A549 (cell line): ENCODE measurements at regions not wholly inside any gene's neighbourhood (a gene's known extent, or its start where the extent isn't known, plus 50 kb on each side); places are given as distances from the start of the nearest gene placed in this dataset.
A peak's percentile ranks its signal among the peaks of the same experiment; 100 is the strongest.
"Not testable (repeated sequence)": the region's sequence is repeated elsewhere in the genome, so short reads cannot be mapped to it uniquely, and the experiment has no call there.

Experiments used
- ATAC-seq, 2 experiments: fragments of 200-7000 bp in 1 of 2; fragments of >200 bp in 1 of 2; cut with Nextera tagmentation in 1 of 2; cut with Tn5 transposase in 1 of 2; 3 replicates each; pipeline versions ENCODE4 v1.8.0 to v1.9.1; 2018 to 2020; ENCODE audit warnings: mild to moderate bottlenecking in 1 of 2, moderate library complexity in 1 of 2
- CTCF ChIA-PET: fragments of 300-600 bp; sonication (Branson Sonifier 250); formaldehyde crosslinking; extraction: SDS; loops from one replicate; lab custom pipeline; 2021; ENCODE audit warnings: antibody characterized with exemption, inconsistent platforms; lab: Yijun Ruan, JAX
- POLR2A ChIA-PET: fragments of 350-600 bp; formaldehyde crosslinking; extraction: SDS; loops from one replicate; lab custom pipeline; 2021; ENCODE audit warnings: antibody characterized with exemption, inconsistent platforms; lab: Yijun Ruan, JAX
- DNase-seq, 2 experiments: peaks; one replicate each; pipeline versions ENCODE4 v3.0.0 to v3.0.0-alpha.2; 2011 to 2016; ENCODE audit warnings: low read depth in 1 of 2, low spot score in 1 of 2
- FAIRE-seq: peaks from 2 replicates; lab custom pipeline; 2011; peaks lifted over from hg19 to GRCh38; lab: Jason Lieb, UNC
- H3K27ac ChIP-seq, 2 experiments: fragments of >200 bp; sonication (Bioruptor Twin); formaldehyde crosslinking; 3 replicates each; pipeline ENCODE4 v1.5.1; 2016 to 2017
- H3K4me1 ChIP-seq: fragments of >200 bp; sonication (Bioruptor Twin); formaldehyde crosslinking; 3 replicates; pipeline ENCODE4 v1.6.1; 2016
- H3K4me2 ChIP-seq: fragments of >200 bp; sonication (Bioruptor Twin); formaldehyde crosslinking; 3 replicates; pipeline ENCODE4 v1.6.1; 2016
- H3K4me3 ChIP-seq: fragments of >200 bp; sonication (Bioruptor Twin); formaldehyde crosslinking; 3 replicates; pipeline ENCODE4 v1.5.1; 2016
- H3K9me3 ChIP-seq: fragments of >200 bp; sonication (Bioruptor Twin); formaldehyde crosslinking; 3 replicates; pipeline ENCODE4 v1.6.1; 2016
- CBX8 ChIP-seq: fragments of 200-600 bp; sonication (generic); IDR thresholded peaks from 2 replicates; pipeline ENCODE4 v1.6.1; 2016
- CEBPB ChIP-seq, 2 experiments: fragments of >200 bp in 1 of 2; sonication (Bioruptor Twin) in 1 of 2; formaldehyde crosslinking in 1 of 2; IDR thresholded peaks; 2 replicates each; pipeline ENCODE4 v1.6.1; 2012 to 2016
- CHD2 ChIP-seq: fragments of 150-350 bp; IDR thresholded peaks from 2 replicates; pipeline ENCODE4 v1.6.1; 2014; ENCODE audit warnings: low read length; ENCODE audit not compliant: partially characterized antibody
- ESRRA ChIP-seq: fragments of 150-350 bp; IDR thresholded peaks from 2 replicates; pipeline ENCODE4 v1.6.1; 2014; ENCODE audit warnings: mild to moderate bottlenecking, low read length, borderline replicate concordance
- GATA3 ChIP-seq: IDR thresholded peaks from 2 replicates; pipeline ENCODE4 v1.6.1; 2012; ENCODE audit warnings: borderline replicate concordance
- HEYL ChIP-seq: fragments of 250-450 bp; sonication (Bioruptor Pico); IDR thresholded peaks from 2 replicates; pipeline ENCODE4 v1.8.0; 2021; ENCODE audit warnings: mild to moderate bottlenecking, moderate library complexity
- JUNB ChIP-seq: fragments of >200 bp; sonication (Bioruptor Twin); formaldehyde crosslinking; IDR thresholded peaks from 2 replicates; pipeline ENCODE4 v1.6.1; 2016
- MAFK ChIP-seq: fragments of 450-650 bp; IDR thresholded peaks from 2 replicates; pipeline ENCODE4 v1.6.1; 2014; ENCODE audit not compliant: partially characterized antibody
- MAZ ChIP-seq: fragments of 150-350 bp; IDR thresholded peaks from 2 replicates; pipeline ENCODE4 v1.6.1; 2014; ENCODE audit warnings: antibody characterized with exemption, low read depth, low read length, borderline replicate concordance
- MYC ChIP-seq: IDR thresholded peaks from 2 replicates; pipeline ENCODE4 v1.6.1; 2012; ENCODE audit warnings: mild to moderate bottlenecking, inconsistent platforms, low read length, improper control_type of control experiment, borderline replicate concordance
- PHF8 ChIP-seq: fragments of 200-600 bp; sonication (generic); IDR thresholded peaks from 2 replicates; pipeline ENCODE4 v1.6.1; 2016; ENCODE audit warnings: low read depth, mild to moderate bottlenecking, antibody characterized with exemption, moderate library complexity, borderline replicate concordance
- POLR2A ChIP-seq: IDR thresholded peaks from 2 replicates; pipeline ENCODE4 v1.6.1; 2012; ENCODE audit warnings: mild to moderate bottlenecking, low read length
- RFX5 ChIP-seq: fragments of 450-650 bp; IDR thresholded peaks from 2 replicates; pipeline ENCODE4 v1.7.1; 2014; ENCODE audit warnings: antibody characterized with exemption, mild to moderate bottlenecking, moderate library complexity
- SMC3 ChIP-seq: fragments of >200 bp; sonication (Bioruptor Twin); formaldehyde crosslinking; IDR thresholded peaks from 3 replicates; pipeline ENCODE4 v1.6.1; 2018; ENCODE audit warnings: inconsistent platforms
- ZFP36 ChIP-seq: fragments of 450-650 bp; IDR thresholded peaks from 2 replicates; pipeline ENCODE4 v1.6.1; 2014; ENCODE audit warnings: borderline replicate concordance; ENCODE audit not compliant: partially characterized antibody
- WGBS: methylation state at CpG from one replicate; pipeline ENCODE4 v1.1.6; 2017; ENCODE audit errors: missing lambda C conversion rate; 5-methylcytosine and 5-hydroxymethylcytosine counted together
- TF ChIP-seq, protein P1 (sequence below): IDR thresholded peaks from 2 replicates; pipeline ENCODE4 v1.6.1; 2012
- TF ChIP-seq, protein P2 (sequence below): fragments of 250-450 bp; sonication (Bioruptor Pico); IDR thresholded peaks from 2 replicates; pipeline ENCODE4 v1.5.0; 2020; ENCODE audit warnings: low read depth, mild to moderate bottlenecking, moderate library complexity
- TF ChIP-seq, protein P3 (sequence below): fragments of 150-350 bp; IDR thresholded peaks from 2 replicates; pipeline ENCODE4 v1.6.1; 2014; ENCODE audit warnings: low read depth, mild to moderate bottlenecking, low read length

DNA sequence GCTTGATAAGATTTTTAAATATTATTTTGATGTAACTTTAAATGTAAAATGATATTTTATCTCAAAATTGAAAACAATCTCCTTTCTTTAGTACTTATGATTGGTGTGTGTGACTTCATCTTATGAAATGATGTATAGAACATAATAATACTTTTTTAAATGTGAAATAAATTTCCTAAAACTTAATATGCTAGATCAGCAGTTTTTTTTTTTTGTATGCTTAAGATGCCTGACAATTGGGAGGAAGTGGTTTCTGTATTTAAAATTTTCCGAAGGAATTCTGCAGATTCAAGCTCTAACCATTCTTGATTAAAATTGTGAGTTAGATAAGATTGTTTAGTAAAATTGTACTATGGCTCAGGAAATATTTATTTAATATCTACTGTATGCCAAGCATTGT lies 154.9 kb downstream of the KDM5D start (continued):
- TF ChIP-seq, protein P1, sequence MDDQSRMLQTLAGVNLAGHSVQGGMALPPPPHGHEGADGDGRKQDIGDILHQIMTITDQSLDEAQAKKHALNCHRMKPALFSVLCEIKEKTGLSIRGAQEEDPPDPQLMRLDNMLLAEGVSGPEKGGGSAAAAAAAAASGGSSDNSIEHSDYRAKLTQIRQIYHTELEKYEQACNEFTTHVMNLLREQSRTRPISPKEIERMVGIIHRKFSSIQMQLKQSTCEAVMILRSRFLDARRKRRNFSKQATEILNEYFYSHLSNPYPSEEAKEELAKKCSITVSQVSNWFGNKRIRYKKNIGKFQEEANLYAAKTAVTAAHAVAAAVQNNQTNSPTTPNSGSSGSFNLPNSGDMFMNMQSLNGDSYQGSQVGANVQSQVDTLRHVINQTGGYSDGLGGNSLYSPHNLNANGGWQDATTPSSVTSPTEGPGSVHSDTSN = no peak

DNA sequence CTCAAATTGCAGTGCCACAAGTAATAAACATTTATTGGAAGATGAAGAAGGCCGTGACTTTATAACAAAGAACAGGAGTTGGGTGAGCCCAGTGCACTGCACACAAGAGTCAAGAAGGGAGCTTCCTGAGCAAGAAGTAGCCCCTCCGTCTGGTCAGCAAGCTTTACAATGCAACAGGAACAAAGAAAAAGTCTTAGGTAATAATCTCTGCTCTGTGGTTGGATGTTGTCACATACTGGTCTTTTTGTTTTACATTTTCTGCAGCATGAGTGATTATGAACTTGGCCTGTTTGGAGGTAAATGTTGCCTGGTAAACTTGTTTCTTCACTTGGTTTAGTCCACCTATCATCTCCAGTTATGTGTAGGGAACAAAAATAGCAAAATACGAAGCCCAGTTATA lies 157.2 kb downstream of the KDM5D start:
- ATAC-seq (no peak), FAIRE-seq (no peak), DNase-seq (no peak)
- no peak overlapping the region for H3K27ac ChIP-seq
- WGBS = 93% methylated on average over 3 of the region's 3 CpGs
- H3K4me3 ChIP-seq = no peak overlapping the region
- no peak overlapping the region for H3K4me2 ChIP-seq
- TF ChIP-seq CHD2 (no peak), JUNB (no peak), ZFP36 (no peak), PHF8 (no peak), MAFK (no peak)
- TF ChIP-seq, protein P2, sequence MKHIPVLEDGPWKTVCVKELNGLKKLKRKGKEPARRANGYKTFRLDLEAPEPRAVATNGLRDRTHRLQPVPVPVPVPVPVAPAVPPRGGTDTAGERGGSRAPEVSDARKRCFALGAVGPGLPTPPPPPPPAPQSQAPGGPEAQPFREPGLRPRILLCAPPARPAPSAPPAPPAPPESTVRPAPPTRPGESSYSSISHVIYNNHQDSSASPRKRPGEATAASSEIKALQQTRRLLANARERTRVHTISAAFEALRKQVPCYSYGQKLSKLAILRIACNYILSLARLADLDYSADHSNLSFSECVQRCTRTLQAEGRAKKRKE = no peak
- TF ChIP-seq, protein P3, sequence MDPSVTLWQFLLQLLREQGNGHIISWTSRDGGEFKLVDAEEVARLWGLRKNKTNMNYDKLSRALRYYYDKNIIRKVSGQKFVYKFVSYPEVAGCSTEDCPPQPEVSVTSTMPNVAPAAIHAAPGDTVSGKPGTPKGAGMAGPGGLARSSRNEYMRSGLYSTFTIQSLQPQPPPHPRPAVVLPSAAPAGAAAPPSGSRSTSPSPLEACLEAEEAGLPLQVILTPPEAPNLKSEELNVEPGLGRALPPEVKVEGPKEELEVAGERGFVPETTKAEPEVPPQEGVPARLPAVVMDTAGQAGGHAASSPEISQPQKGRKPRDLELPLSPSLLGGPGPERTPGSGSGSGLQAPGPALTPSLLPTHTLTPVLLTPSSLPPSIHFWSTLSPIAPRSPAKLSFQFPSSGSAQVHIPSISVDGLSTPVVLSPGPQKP = no peak
- ChIA-PET POLR2A (no interaction called here), CTCF (no interaction called here)
- no peaks in the 10 kb centered on the region for H3K9me3 ChIP-seq
- H3K4me1 ChIP-seq = peaks cover 8% of the 10 kb centered on the region; the same call in 2 of the 3 replicates

DNA sequence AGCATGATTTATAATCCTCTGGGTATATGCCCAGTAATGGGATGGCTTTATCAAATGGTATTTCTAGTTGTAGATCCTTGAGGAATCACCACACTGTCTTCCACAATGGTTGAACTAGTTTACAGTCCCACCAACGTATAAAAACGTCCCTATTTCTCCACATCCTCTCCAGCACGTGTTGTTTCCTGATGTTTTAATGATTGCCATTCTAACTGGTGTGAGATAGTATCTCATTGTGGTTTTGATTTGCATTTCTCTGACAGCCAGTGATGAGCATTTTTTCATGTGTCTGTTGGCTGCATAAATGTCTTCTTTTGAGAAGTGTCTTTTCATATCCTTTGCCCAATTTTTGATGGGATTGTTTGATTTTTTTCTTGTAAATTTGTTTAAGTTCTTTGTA lies 163.5 kb downstream of the KDM5D start:
- CTCF ChIA-PET, POLR2A ChIA-PET: not testable (repeated sequence)

DNA sequence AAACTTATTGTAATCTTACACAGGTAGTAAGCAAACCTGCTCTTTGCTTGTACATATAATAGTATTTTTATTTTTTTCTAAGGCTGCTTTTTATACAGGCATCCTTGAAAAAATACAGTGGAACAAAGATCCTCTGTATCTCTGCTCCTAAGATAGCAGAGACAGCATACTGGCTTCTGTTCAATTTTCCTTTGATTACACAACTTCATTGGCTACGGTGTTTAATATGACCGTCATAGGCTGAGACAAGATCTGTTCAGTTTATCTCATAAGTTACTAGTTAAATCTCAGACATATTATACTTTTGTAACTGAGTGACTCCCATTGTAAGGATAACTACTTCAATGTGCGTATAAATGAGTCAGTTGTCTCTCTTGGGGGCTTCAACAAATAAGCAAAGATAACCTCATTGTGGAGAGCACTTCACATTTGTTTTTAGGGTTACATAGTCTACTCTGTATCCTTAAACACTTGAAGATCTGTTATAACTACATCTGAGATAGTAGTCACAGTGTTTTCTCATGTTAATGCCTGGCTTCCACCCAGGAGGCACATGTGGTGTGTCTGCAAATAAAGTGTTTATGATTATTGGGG lies 166.1 kb downstream of the KDM5D start:
- ATAC-seq (no peak), DNase-seq (no peak), FAIRE-seq (no peak)
- no peak overlapping the region; a peak in 2 of 6 replicates for H3K27ac ChIP-seq
- POLR2A ChIA-PET = no interaction called here
- 63% methylated on average over 3 of the region's 3 CpGs for whole genome bisulfite sequencing
- no peaks in the 10 kb centered on the region for H3K9me3 ChIP-seq
- TF ChIP-seq SMC3 = no peak
- no peak for TF ChIP-seq HEYL (CRISPR knock-in tag)
- TF ChIP-seq POLR2A = no peak
- TF ChIP-seq MAZ = no peak
- TF ChIP-seq MYC = no peak
- TF ChIP-seq RFX5 = no peak
- TF ChIP-seq CBX8 = no peak
- no peak for TF ChIP-seq ESRRA
- CTCF ChIA-PET = no interaction called here
- H3K4me2 ChIP-seq = 0 out of 3 replicates have a peak overlapping the region, but pooled peaks have one; percentile 19
- peaks cover 7% of the 10 kb centered on the region; the same call in 2 of the 3 replicates for H3K4me1 ChIP-seq
- H3K4me3 ChIP-seq = no peak overlapping the region

More for the DNA sequence above, 163.5 kb downstream of the KDM5D start:
- H3K4me2 ChIP-seq, ATAC-seq, H3K27ac ChIP-seq, FAIRE-seq, H3K4me3 ChIP-seq, H3K4me1 ChIP-seq, H3K9me3 ChIP-seq, DNase-seq: not testable (repeated sequence)
- WGBS = 77% methylated on average over 3 of the region's 3 CpGs

DNA sequence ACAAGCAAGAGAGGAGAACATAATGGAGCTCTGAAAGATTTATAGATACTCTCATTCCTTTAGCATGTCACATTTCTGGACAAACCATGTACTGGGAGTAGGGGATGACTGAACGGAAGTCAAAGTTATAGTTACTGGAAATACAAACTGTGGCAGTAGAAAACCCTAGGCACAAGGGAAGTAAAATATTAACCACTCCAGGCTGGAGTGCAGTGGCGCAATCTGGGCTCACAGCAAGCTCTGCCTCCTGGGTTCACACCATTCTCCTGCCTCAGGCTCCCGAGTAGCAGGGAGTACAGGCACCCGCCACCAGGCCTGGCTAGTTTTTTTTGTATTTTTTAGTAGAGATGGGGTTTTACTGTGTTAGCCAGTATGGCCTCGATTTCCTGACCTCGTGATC lies 167.3 kb downstream of the KDM5D start:
- TF ChIP-seq CEBPB (IDR thresholded peaks at IDR 0.05) = 0 out of 4 replicates have a peak, but pooled peaks of 1 of the 2 experiments have one; percentile 6
- no peak for TF ChIP-seq ESRRA
- no peak for TF ChIP-seq HEYL (CRISPR knock-in tag)
- no peak for TF ChIP-seq RFX5
- no peak for TF ChIP-seq GATA3
- TF ChIP-seq, all 56 proteins: peak for 1
- 68% methylated on average over 5 of the region's 6 CpGs for WGBS
- no peak for FAIRE-seq
- Histone ChIP-seq H3K27ac (peak overlapping the region in 1 of 2 experiments; percentile 26; a peak in 1 of 6 replicates), H3K4me2 (peak overlapping the region; percentile 19; the same call in 1 of the 3 replicates), H3K4me3 (no peak overlapping the region), H3K4me1 (peaks cover 7% of the 10 kb centered on the region; the same call in 2 of the 3 replicates), H3K9me3 (no peaks in the 10 kb centered on the region)
- CTCF ChIA-PET = no interaction called here
- POLR2A ChIA-PET = no interaction called here
- DNase-seq = no peak
- ATAC-seq = peak in 1 of 2 experiments; percentile 23; a peak in 1 of 6 replicates
